HG03175 (cell line): ENCODE measurements at regions not wholly inside any gene's neighbourhood (a gene's known extent, or its start where the extent isn't known, plus 50 kb on each side); places are given as distances from the start of the nearest gene placed in this dataset.
A peak's percentile ranks its signal among the peaks of the same experiment; 100 is the strongest.

Experiments
- ATAC-seq: cut with Tn5 transposase; IDR thresholded peaks from one replicate; pipeline ENCODE4 v1.9.1; 2021; ENCODE audit warnings: mild to moderate bottlenecking, moderate library complexity; ENCODE audit not compliant: unreplicated experiment

DNA sequence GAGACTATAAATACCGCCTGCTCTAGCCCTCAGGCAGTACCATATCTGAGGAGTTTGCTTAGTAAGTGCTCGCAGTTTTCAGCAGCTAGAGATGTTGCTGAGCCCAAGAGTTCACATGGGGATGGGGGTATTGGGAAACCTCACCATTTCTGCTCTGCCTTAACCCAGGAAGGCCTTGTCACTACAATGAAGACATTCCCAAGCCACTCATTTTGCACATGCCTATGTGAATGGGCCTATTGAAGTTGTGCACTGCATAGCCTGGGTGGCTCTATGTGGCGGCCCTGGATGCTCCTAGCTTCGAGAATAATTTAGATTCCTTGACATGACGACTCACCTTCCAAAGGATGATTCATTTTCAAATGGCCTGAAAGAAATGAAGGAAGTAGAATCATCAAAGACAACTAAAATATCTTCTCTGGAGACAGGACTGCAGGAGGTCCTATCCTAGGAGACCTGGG lies 163.4 kb downstream of the ADAMTS15 start:
- no peak for ATAC-seq

GRCh38 chr11:130612291-130612851 lies 163.9 kb downstream of the ADAMTS15 start:
- ATAC-seq = no peak

DNA sequence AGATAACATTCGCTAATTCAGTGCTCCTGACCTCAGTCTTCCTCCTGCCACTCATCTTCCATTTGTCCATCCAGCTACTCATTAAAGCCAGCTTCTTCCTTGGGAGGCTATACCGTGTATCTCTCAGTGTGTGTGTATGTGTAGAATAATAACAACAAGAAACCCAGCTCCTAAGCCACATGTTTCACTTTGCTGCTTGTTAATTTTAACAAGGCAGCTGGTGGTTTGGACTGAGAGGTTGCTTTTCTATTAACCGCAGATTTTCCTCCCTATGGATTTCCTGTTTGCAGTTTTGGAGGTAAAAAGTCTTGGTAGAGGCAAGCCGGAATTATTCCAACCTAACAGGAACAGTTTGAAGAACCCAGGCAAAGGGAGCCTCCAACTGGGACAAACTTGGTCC lies 165.0 kb downstream of the ADAMTS15 start:
- ATAC-seq = no peak

GRCh38 chr11:130614591-130614990 lies 166.1 kb downstream of the ADAMTS15 start:
- ATAC-seq = no peak

- no peak for ATAC-seq
Observed at GRCh38 chr11:130615561-130615960, 167.1 kb downstream of the ADAMTS15 start.

GRCh38 chr11:130616573-130616972 lies 168.1 kb downstream of the ADAMTS15 start:
- no peak for ATAC-seq

DNA sequence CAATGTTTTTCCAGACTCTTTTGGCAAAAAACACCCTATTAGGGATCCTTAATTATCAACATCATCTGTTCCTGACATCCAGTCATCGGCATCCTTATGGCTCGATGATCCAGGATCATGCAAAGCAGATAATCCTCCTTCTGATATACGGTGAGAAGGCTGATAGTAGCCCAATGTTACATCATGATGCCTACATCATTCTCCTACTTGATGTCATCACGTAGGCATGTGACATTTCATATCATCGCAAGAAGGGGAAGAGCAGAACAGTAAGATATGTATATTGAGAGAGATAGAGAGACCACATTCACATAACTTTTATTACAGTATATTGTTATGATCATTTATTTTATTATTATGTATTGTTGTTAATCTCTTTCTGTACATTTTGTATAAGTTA lies 168.6 kb downstream of the ADAMTS15 start:
- no peak for ATAC-seq

DNA sequence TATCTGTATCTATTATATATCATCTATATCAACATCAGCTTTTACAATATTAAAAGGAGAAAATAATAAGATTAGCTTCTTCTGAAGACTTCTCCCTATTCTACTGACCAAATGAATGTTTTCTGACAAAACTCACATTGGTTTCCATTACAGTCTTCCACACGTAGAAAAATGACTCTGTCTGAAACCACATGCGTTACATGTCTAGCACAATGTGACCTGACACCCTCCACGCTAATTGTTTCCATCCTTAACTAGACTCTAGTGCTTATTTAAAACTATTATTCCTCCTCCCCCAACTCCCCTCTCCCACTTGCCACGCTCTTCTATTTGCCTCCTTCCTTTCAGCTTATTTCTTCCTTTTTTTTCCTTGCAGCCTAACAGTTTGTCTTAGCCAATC lies 172.1 kb downstream of the ADAMTS15 start:
- ATAC-seq = no peak

DNA sequence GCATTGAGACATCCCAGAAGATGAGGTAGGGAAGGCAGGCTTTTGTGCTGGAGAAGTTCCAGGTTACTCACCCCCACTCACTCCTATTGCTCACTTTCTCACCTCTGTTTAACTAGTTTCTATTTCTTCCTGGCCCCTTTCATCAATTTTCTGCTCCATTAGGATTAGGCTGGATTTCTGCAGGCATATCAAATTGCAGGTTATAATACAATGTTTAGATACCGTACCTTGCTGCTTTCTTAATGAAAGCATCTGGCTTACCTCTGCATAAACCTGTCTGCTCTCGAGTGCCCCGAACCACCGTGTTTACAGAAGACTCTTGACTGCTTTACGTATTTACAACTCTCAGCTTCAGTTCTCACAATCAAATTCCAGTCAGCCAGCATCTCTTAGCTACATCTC lies 173.7 kb downstream of the ADAMTS15 start:
- no peak for ATAC-seq

DNA sequence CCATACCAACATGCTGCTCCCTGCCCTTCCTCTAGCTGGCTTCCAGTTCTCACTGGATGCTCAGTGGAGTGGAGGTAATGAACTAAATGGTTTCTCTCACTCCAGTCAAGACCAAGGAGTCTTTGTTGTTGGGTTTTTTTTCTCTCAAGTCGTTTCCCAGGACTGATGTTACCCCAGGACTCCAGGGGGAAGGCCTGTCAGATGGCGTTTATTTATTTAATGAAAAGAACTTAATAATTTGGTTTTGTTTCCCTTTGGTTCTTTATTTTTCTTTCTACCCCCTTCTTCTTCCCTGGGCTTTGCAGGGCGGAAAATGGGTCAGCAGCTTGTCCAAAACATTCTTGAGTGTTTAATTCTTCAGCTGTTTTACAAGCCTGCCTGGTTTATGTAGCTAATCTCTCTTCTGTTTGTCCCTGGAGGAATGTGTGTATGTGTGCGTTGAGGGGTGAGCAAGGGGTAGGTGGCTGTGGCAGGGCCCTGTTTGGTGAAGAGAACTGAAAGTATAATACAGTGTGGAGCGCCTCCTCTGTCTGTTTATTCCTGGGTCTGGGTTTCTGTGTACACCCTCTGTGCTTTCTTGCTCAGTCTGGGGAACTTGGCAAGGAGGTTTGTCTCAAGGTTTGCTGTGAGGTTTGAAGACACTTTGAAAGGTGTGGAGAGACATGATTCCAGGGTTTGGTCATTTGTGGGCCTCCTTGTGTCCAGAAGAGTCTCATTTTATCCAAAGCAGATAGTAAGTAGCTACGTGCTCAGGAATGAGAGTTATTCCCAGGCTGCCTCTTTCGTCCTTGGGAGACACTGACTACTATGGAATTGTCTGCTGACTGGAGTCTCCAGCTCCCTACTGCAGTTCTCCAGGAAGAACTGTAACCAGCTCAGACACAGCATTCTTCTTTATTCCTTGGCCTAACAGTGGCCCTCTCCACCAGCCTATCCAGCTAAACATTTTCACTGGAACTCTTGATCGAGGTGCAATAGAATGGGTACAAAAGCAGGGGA lies 175.5 kb downstream of the ADAMTS15 start:
- ATAC-seq = no peak

DNA sequence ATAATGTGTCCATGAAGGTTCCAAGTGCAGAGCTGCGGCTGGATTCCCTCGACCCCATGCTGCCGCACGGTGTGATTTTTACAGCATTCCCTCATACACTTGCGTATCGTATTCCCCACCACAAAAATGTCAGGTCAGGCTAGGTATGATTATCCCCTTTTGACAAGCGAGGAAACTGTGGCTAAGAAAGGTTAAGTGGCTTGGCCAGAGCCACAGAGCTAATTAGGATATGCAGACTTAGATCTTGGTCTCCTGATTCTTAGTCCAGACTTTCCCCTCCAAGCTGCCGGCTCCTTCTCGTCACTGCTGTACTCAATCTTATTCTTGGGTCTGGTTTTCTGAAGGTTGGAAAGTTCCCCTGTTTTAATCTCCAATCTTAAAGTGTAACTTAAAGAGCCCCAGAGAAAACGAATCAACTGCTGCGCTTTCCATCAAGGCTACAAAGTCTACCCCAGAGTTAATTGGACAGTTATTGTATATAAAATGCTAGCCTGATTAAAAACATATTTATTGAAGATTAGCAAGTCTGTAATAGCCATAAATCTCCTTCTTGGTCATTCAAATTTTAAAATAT lies 176.6 kb downstream of the ADAMTS15 start:
- ATAC-seq = no peak

- no peak for ATAC-seq
Observed at GRCh38 chr11:130625578-130626306, 177.3 kb downstream of the ADAMTS15 start.

DNA sequence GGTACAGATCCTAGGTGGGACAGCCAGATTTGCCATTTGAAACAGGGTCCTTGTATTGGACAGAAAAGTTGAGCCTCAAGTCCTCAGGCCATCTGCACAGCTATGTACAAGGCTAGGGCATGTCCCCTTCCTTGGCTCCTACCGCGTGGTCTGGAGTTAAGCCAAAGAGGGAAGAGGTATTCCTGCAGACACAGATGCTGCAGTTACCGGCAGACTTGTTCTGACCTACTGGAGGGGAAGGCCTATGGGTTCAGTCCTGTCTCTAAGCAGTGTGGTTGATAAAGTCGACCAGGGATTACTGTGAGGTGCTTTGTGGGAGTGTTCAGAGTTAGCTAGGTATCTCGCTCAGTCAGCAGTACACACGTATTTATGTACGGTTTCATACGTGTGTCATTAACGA lies 180.6 kb downstream of the ADAMTS15 start:
- ATAC-seq = no peak

DNA sequence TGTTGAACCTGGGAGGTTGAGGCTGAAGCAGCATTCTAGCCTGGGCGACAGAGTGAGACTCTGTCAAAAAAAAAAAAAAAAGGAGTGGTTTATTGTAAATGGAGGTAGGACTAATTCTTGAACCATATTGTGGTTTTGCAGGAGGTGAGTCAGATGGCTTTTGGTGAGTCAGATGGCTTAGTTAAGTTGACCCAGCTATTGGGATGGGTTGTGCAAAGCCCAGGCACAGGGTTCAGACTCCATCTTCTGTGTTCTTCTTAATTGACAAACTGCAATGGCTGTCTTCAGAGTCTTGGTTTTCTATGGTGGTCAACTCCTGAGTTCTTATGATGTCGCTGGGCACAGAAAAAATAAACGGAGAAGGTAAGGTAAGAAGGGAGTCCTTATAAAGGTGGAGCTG lies 182.7 kb downstream of the ADAMTS15 start:
- ATAC-seq = no peak

DNA sequence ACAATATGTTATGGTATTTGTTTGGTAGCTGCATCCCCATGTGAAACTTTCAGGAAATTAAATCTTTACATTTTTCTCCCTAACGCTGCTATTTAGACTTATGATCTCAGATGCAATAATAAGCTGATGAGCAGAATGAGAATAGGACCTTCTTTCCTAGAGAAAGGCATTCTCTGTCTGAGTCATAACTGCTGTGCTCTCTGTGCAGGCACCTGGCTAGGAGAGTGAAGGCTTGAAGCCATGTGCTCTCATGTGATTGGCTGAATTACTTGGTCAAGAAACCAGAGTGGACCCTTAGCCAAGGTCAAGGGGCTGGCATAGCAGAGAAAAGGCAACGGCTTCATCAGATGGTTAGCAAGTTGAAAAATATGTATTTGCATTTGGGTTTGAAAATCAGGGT lies 185.0 kb downstream of the ADAMTS15 start:
- no peak for ATAC-seq

DNA sequence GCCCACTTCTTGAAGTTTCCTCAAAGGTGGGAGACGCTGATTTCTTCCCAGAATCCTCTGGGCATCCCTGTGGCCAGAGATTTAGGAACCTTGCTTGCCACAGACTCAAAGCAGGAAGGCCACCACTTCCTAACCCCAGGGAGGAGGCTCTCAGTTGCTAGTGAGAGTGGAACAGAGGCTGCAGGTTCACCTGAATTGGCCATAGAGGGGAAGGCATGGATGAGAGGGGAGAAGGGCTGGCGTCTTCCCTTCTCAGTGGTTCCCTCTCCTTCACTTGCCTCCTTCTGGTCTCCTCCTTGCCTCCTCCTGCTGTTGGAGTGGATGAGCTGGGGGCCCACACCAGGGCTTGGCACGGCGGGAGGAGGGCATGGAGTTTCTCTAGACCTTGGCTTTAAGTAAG lies 185.7 kb downstream of the ADAMTS15 start:
- no peak for ATAC-seq

DNA sequence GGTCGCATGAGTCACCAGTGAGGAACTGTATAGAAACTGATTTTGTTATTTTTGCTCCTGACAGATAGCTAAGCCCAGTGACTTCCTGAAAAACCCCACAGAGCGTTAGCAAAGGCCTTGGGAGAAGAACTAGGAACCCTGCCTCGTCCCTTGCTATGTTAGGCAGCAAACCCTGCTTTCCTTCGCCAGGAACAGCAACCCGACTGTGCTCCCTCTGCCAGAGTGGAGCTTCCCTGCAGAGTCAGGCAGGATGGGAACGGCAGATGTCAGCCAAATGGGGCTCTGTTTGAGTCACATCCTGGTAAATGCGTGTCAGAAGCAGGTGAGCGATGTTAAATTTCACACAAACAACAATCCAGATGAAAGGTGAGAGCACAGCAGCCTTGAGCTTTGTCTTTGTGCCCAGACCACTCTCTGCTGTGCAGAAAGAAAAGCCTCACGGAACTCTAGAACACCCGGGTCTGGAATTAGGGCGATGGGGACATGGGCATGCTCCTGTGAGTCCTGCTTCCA lies 186.6 kb downstream of the ADAMTS15 start:
- ATAC-seq = no peak

GRCh38 chr11:130635937-130636630 lies 187.6 kb downstream of the ADAMTS15 start:
- ATAC-seq = no peak

GRCh38 chr11:130636722-130637464 lies 188.4 kb downstream of the ADAMTS15 start:
- peak; percentile 75 for ATAC-seq

- ATAC-seq = no peak
Observed at GRCh38 chr11:130637566-130637965, 189.1 kb downstream of the ADAMTS15 start.
